Liver (tissue), 3 donors: ENCODE measurements at regions not wholly inside any gene's neighbourhood (a gene's known extent, or its start where the extent isn't known, plus 50 kb on each side); places are given as distances from the start of the nearest gene placed in this dataset.

Experiments
- EGR1 ChIP-seq, 2 donors: IDR thresholded peaks; 2 replicates each; pipeline ENCODE4 v1.6.1; 2016 to 2018; ENCODE audit warnings: antibody characterized with exemption in 2 of 2, low read depth in 2 of 2
- FOXA2 ChIP-seq: IDR thresholded peaks from 2 replicates; pipeline ENCODE4 v1.6.1; 2016; ENCODE audit warnings: antibody characterized with exemption
- GABPA ChIP-seq, 2 donors: IDR thresholded peaks in 1 of 2; conservative IDR thresholded peaks in 1 of 2; 2 replicates each; pipeline ENCODE4 v1.6.1; 2016; ENCODE audit warnings: antibody characterized with exemption in 2 of 2, mild to moderate bottlenecking in 1 of 2, moderate library complexity in 1 of 2
- JUND ChIP-seq, 2 donors: IDR thresholded peaks; 2 replicates each; pipeline ENCODE4 v1.6.1; 2016; ENCODE audit warnings: antibody characterized with exemption in 2 of 2
- RAD21 ChIP-seq, 2 donors: IDR thresholded peaks; 2 replicates each; pipeline ENCODE4 v1.6.1; 2016; ENCODE audit warnings: antibody characterized with exemption in 2 of 2, mild to moderate bottlenecking in 2 of 2
- REST ChIP-seq: IDR thresholded peaks from 2 replicates; pipeline ENCODE4 v1.6.1; 2016; ENCODE audit warnings: antibody characterized with exemption, mild to moderate bottlenecking
- SP1 ChIP-seq: IDR thresholded peaks from 2 replicates; pipeline ENCODE4 v1.6.1; 2018; ENCODE audit warnings: antibody characterized with exemption, mild to moderate bottlenecking
- YY1 ChIP-seq: IDR thresholded peaks from 2 replicates; pipeline ENCODE4 v1.6.1; 2016; ENCODE audit warnings: antibody characterized with exemption, mild to moderate bottlenecking
- ZBTB33 ChIP-seq: IDR thresholded peaks from 2 replicates; pipeline ENCODE4 v1.6.1; 2016; ENCODE audit warnings: antibody characterized with exemption
- TF ChIP-seq, protein P1 (sequence below): fragments of 150-350 bp; IDR thresholded peaks from 2 replicates; pipeline ENCODE4 v1.5.1; 2017; ENCODE audit warnings: improper control_type of control experiment, low read depth, low read length; ENCODE audit not compliant: missing input control
- donor health status: healthy.
- donor health status: healthy.

GRCh38 chr7:56222866-56223265 is 106.6 kb upstream of the NUPR2 start:
- no peak for TF ChIP-seq EGR1 (IDR thresholded peaks at IDR 0.05; ENCODE audit: low read depth in 2 of 2)
- TF ChIP-seq, protein P1, sequence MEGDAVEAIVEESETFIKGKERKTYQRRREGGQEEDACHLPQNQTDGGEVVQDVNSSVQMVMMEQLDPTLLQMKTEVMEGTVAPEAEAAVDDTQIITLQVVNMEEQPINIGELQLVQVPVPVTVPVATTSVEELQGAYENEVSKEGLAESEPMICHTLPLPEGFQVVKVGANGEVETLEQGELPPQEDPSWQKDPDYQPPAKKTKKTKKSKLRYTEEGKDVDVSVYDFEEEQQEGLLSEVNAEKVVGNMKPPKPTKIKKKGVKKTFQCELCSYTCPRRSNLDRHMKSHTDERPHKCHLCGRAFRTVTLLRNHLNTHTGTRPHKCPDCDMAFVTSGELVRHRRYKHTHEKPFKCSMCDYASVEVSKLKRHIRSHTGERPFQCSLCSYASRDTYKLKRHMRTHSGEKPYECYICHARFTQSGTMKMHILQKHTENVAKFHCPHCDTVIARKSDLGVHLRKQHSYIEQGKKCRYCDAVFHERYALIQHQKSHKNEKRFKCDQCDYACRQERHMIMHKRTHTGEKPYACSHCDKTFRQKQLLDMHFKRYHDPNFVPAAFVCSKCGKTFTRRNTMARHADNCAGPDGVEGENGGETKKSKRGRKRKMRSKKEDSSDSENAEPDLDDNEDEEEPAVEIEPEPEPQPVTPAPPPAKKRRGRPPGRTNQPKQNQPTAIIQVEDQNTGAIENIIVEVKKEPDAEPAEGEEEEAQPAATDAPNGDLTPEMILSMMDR: no peak
- TF ChIP-seq REST: no peak
- no peak for TF ChIP-seq ZBTB33
- no peak for TF ChIP-seq RAD21 (IDR thresholded peaks at IDR 0.05)
- TF ChIP-seq SP1: no peak
- no peak for TF ChIP-seq GABPA (IDR thresholded peaks at IDR 0.05 in 1 of 2, conservative IDR thresholded peaks at IDR 0.05 in 1 of 2)
- TF ChIP-seq YY1: no peak
- TF ChIP-seq FOXA2: no peak
- no peak for TF ChIP-seq JUND (IDR thresholded peaks at IDR 0.05)
